GM19438 (cell line): ENCODE measurements at regions not wholly inside any gene's neighbourhood (a gene's known extent, or its start where the extent isn't known, plus 50 kb on each side); places are given as distances from the start of the nearest gene placed in this dataset.

Experiments
- ATAC-seq: cut with Tn5 transposase; IDR thresholded peaks from one replicate; pipeline ENCODE4 v1.9.1; 2021; ENCODE audit warnings: low read depth; ENCODE audit not compliant: unreplicated experiment

GRCh38 chr6:166014966-166015365 is 152.7 kb downstream of the TBXT start:
- ATAC-seq: no peak

DNA sequence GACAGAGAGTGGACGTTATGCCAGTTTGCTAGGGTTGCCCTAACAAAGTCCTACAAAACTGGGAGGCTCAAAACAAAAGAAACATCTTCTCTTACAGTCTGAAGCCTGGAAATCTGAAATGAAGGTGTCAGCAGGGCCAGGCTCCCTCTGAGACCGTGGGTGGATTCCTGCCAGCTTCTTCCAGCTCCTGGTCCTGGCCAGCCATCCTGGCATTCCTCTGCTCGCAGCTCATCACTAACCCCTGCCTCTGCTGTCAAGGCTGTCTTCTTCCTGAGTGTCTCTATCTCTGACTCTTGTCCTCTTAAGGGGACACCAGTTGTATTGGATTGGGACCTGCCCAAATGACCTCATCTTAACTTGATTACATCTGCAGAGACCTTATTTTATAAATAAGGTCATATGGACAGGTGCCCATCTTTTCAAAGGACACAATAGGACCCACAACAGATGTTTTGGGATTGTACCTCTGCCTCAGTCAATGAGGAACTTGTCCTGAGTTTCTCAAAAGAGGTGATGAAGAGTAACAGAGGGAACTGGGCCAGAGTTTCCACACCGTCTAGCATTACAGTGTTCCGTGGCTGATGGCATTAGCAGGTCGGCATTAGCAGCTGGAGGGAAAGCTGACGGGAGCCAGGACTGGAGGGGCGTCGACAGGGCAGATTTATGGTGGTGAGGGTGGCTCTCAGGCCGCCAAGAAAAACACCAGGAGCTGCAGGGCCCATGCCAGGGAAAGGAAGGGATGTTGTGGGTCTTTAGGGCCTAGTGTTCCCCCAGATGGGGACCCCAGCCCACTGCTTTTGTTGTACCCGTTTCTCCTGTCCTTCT is 157.3 kb downstream of the TBXT start:
- ATAC-seq: no peak

- no peak for ATAC-seq
Measured at GRCh38 chr6:166009385-166010031, 158.1 kb downstream of the TBXT start.

DNA sequence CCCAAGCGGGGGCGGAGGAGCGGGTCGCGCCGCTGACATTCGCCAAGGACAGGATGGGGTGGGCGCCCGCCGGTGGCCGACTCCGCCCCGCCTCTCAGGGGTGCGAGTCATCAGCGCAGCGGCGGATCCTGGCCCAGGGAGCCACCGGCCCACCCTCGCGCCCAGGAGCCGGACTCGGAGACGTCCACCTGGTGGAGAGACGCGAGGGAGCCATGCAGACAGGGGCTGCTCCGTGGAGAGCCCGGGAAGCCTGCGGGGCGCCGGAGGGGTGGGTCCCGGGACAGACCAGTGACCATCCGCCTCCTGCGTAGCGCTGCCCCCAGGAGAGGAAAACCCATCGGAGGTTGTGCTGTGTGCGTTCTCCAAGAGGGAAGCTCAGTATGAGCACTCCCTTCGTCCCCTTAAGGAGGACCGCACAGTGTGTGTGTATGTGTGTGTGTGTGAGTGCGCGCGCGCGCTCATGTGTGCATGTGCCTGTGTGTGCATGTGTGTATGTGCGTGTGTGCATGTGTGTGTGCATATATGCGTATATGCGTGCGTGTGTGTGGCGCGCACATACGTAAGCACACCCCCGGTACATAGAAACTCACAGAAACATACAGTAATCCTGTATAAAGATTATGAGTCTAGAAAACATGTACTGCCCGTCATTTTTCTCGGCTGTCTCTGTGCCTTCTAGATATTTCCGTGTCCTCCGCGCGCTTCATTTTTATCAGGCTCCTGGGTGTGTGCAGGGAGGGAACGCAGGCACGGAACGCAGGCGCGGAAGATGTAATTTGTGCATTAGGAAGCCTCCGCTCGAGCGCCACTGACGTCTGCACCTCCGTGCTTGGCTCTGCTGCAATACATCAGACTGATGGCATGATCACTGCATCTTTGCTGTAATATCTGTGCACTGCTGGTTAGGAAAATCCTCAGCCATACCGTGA is 158.9 kb downstream of the TBXT start:
- ATAC-seq: no peak

DNA sequence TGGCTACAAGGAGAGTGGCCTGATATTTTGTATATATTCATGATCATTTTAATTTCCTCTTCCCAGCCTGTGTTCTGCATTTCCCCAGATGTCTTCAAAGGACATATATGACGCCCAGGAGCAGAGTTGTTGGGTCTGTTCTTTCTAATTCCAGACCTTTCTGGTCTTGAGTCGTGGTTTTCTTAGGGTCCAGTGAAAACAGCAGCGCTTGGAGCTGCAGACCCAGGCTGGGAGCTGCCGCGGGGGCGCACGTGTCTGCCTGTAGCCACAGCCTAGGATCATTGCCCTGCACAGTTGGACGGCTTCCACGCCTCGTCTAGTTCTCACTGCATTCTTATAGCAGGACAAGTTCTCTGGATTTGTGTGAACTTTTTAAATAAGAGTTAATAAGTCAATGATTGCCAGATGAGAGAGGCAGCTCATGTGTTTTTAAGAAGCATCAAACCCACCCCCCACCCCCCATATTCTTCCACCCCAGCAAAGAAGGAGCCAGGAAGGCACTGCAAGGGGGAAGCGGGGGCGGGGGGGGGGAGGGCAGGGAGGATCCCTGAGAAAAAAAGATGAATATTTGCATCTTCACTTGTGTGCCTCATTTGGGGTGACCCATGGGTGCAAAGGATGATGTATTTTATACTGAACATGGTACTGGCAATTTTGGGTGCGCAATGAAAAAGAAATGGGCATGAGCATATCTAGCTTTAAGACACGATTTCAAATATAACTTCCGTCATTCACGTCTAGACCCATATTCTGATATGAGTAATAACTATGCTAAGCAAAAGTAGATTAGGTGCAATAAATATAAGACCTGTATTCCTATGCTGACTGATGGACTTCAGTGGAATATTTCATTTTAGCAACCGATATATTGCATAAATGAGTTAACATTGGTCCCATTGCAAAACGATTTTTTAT is 160.0 kb downstream of the TBXT start:
- ATAC-seq: no peak

GRCh38 chr6:166006900-166007301 is 160.8 kb downstream of the TBXT start:
- no peak for ATAC-seq

DNA sequence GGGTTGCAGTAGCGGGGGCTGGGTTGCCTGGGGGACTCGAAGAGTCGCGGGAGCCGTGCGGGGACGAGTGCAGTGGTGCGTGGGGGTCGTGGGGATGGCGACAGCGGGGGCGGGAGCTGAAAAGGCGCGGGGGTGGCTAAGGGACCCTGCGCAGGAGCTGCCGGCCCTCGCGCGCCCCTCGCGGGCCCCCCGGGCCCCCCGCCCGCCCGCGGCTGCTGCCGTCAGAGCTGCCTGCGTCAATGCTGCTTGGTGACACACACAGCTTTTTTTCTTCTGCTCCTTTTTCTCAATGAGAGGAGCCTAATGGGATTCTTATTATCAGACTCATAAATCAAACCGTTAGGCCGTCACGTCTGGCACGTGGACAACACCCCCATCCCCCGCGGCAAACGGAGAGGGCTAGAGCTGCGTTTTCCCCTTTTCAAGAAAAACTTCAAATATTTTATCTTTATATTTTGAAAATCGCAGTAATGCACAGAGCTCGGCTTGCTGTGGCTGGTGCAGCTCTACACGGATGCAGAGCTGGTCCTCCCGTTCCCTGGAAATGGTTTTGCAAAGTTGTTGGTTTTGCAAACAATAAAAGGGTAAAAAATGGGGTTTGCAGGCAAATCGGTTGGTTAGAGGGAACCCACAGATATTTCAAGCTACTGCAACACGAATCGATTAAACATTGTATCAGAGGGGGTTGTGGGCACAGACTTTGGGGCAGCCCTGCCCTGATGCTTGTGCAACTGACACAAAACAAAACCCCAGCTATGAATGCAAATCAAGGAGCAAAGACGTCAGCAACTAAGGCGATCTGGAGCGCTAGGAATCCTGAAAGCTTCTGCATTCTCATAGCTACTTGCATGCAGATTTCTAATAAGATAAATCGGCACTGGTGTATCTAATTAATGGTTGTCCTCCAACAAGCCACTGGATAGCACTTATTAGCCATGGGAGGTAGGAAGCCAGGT is 161.4 kb downstream of the TBXT start:
- no peak for ATAC-seq

DNA sequence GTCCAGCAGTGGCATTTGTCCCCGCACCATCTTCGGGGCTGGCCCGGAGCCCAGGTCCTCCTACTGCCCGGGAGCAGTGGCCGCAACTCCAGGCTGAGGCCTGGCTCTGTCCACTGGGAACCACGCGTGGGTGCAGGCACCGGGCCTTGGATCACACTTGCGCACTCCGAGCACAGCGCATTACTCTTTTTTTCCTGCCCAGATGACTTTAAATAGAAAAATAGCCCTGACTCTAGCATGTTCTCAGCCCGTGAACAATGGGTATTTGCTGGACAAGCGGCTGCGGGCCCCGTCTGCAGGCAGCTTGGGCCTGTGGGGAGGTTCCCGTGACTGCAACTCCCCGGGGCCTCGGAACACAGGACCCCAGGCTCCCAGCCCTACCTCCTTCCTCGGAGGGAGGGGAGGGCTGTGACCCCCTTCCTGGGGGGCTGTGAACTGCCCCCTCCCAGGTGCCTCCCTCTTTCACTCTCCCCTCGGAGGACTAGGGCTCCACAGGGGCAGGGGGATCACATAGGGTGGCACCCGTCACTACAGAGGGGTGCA is 162.2 kb downstream of the TBXT start:
- no peak for ATAC-seq

GRCh38 chr6:166004876-166005275 is 162.8 kb downstream of the TBXT start:
- no peak for ATAC-seq

DNA sequence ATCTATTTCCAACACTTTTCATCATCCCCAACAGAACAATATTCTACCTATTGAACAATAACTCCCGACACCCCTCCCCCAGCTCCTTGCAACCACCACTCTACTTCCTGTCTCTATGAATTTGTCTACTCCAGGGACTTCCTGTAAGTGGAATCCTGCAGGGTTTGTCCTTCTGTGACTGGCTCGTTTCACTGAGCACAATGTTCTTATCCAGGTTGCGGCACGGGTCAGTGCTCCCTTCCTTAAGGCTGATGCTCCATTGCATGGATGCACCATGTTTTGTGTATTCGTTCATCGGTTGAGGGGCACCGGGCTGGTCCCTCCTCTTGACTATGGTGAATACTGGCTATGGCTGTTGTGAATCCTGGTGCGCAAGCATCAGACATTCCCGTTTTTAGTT is 163.2 kb downstream of the TBXT start:
- ATAC-seq: no peak

- no peak for ATAC-seq
Measured at GRCh38 chr6:166003569-166003968, 164.1 kb downstream of the TBXT start.

DNA sequence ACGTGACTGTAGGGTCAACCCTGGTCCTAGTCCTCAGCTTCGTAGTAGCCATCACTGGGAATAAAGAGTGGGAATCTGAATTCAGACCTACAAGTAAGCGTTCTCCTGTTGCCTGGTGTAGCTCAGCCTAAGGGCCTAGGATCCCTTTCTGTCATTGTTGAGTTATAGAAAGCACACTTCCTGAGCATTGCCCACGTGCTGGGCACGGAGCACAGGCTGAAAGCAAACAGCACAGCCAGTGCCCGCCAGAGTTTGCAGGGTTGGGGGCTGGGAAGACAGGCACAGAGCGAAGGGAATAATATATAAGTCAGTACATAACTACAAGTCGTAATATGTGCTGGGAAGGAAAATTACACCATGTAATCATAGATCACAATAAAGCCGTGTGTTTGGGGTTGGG is 166.3 kb downstream of the TBXT start:
- ATAC-seq: no peak

DNA sequence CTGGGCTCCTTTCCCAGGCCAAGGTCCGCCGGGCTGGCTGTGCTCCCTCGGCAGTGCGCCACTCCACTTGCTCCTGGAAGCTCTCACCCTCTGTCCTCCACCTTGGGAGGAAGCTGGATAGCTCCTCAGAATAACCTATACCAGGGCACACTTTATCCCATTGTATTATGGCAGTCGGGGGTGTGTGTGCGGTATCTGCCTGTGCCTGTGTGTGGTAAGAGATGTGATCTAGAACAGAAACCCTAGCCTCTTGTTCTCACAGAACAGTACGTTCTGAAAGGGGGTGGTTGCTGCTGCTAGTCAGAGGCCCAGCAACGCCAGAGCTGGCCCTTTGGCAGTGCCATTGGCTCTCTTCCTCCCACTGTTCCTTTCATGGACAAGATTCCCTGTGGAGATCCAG is 168.4 kb downstream of the TBXT start:
- no peak for ATAC-seq

DNA sequence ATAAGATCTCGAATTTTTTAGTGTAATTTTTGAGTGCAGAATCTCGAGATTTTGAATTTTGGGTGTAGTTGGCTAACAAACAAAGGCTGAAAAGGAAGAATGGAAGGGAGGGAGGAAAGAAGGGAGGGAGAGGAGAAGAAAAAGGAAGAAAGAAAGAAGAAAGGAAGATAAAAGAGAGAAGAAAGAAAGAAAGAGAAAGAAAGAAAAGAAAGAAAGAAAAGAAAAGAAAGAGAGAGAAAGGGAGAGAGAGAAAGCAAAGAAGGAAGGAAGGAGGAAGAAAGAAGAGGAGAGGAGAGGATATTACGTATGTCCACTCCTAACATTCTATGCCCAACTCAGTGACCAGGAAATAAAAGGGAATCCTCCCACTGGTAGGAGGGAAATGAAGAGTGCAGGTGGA is 169.6 kb downstream of the TBXT start:
- ATAC-seq: no peak

- no peak for ATAC-seq
Measured at GRCh38 chr6:165991341-165991740, 176.3 kb downstream of the TBXT start.

DNA sequence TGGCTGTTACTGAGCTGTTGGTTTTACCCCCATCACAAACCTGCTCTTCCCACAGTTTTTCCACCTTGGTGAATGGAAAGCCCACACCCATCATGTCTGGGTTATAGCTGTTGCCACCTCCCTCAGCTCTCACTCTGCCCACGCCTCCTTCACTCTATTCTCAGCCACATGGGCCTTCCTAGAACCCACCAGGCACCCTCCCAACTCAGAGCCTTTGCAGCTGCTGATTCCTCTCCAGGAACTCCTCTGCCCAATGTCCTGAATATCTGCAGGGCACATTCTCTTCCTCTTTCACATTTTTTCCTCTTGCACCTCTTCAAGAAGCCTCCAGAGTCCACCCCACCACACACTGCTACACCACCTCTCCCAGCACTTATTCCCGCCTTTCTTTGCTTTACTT is 177.4 kb downstream of the TBXT start:
- ATAC-seq: no peak

DNA sequence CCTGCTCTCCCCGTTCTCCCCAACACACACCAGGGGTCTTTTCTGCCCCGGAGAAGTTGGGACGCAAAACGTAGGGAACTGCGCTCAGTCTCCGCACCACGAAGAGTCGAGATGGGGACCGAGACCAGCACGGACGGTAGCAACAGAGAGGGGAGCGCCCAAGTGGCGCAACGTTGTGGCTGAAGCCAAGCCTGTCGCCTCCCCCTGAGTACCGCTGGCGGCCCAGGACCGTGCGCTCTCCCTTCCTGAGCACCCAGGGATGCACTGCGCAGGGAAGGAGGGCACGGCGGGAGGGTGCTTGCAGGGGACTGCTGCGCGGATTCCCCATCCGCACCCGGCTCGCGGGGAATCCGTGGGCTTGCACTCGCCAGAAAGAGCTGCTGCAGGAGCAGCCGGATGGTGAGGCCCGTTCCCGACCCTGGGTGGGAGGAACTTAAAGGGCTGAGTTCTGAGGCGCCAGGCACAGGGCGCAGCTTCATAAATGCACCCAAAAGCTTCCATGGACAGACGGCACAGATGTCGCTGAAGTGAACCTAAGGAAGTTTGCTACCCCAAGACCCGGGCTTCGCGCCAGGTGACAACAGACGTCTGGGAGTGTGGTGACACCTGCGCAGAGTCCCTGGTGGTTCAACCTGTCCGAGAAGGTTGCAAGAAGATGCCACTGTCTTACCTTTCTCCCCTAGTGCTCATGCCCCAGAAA is 178.7 kb downstream of the TBXT start:
- ATAC-seq: no peak

DNA sequence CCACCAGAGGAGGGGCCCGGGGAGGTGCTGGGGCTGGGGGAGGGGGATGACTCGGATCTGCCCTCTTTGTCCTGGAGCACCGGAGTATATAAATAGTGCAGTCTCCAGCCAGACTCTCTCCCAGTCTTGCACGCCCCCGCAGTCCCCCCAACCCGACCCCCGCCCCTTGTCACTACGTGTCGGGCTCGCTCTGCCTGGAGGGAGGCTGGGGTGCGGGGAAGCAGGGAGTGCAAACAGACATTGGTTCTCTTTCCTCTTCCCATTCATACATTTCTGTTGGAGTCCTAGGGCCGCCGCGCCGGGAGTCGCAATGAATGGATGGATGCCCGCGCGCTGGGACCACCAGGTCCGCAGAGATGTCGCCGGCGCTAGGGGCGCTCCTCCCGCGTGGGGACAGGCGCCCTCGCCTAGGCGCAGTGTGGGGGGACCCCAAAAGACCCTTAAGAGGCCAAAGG is 179.3 kb downstream of the TBXT start:
- no peak for ATAC-seq
